ENCODE measurements at regions not wholly inside any gene's neighbourhood (a gene's known extent, or its start where the extent isn't known, plus 50 kb on each side); places are given as distances from the start of the nearest gene placed in this dataset.
"Not testable (repeated sequence)": the region's sequence is repeated elsewhere in the genome, so short reads cannot be mapped to it uniquely, and the experiment has no call there.

GRCh38 chr10:30697221-30697620 lies 67.7 kb upstream of the LYZL2 start:
- not testable (repeated sequence) for DNase-seq (ENCODE audit: low spot score)

- not testable (repeated sequence) for DNase-seq (ENCODE audit: low spot score)
Measured at GRCh38 chr10:30696416-30697185, 67.0 kb upstream of the LYZL2 start.

GRCh38 chr10:30695481-30696236 lies 66.1 kb upstream of the LYZL2 start:
- DNase-seq (ENCODE audit: low spot score): not testable (repeated sequence)

GRCh38 chr10:30694518-30695228 lies 65.1 kb upstream of the LYZL2 start:
- no peak for DNase-seq (ENCODE audit: low spot score)

GRCh38 chr10:30691639-30692015 lies 62.1 kb upstream of the LYZL2 start:
- no peak for DNase-seq (ENCODE audit: low spot score)

- DNase-seq (ENCODE audit: low spot score): not testable (repeated sequence)
Measured at GRCh38 chr10:30690948-30691638, 61.5 kb upstream of the LYZL2 start.

- no peak for DNase-seq (ENCODE audit: low spot score)
Measured at GRCh38 chr10:30688456-30688855, 58.9 kb upstream of the LYZL2 start.

GRCh38 chr10:30687698-30688213 lies 58.2 kb upstream of the LYZL2 start:
- peak; percentile 85 for DNase-seq (ENCODE audit: low spot score)

- DNase-seq (ENCODE audit: low spot score): no peak
Measured at GRCh38 chr10:30686708-30687107, 57.2 kb upstream of the LYZL2 start.

GRCh38 chr10:30683496-30683895 lies 53.9 kb upstream of the LYZL2 start:
- no peak for DNase-seq (ENCODE audit: low spot score)

GRCh38 chr10:30682377-30683199 lies 53.0 kb upstream of the LYZL2 start:
- DNase-seq (ENCODE audit: low spot score): not testable (repeated sequence)

- no peak for DNase-seq (ENCODE audit: low spot score)
Measured at GRCh38 chr10:30680908-30681307, 51.4 kb upstream of the LYZL2 start.
